Neural cell (in vitro differentiated cells): ENCODE measurements at regions not wholly inside any gene's neighbourhood (a gene's known extent, or its start where the extent isn't known, plus 50 kb on each side); places are given as distances from the start of the nearest gene placed in this dataset.

Experiments
- H2AFZ ChIP-seq: fragments of 200-600, 300-800 bp; sonication (generic), shearing (Covaris generic); 2 replicates; pipeline ENCODE4 v1.6.0; 2014; ENCODE audit warnings: low read depth, mild to moderate bottlenecking, antibody characterized with exemption, low read length, moderate library complexity
- H3F3A ChIP-seq: fragments of 200-600 bp; shearing (Covaris generic); 2 replicates; pipeline ENCODE4 v1.6.1; 2016; ENCODE audit warnings: mild to moderate bottlenecking, moderate library complexity, mixed read lengths, antibody characterized with exemption, low read length; ENCODE audit not compliant: insufficient read depth, poor library complexity, severe bottlenecking
- H3K27ac ChIP-seq: fragments of 200-600, 300-800 bp; sonication (generic), shearing (Covaris generic); 2 replicates; pipeline ENCODE4 v1.5.1; 2014; ENCODE audit warnings: mild to moderate bottlenecking, low read length, moderate library complexity
- H3K27me3 ChIP-seq: fragments of 300-800, 200-600 bp; sonication (generic), shearing (Covaris generic); 2 replicates; pipeline ENCODE4 v1.6.0; 2014; ENCODE audit warnings: mild to moderate bottlenecking, low read depth, low read length, moderate library complexity; ENCODE audit not compliant: insufficient read depth
- H3K36me3 ChIP-seq: fragments of 300-800, 200-600 bp; sonication (generic), shearing (Covaris generic); 2 replicates; pipeline ENCODE4 v1.5.1; 2014; ENCODE audit warnings: mild to moderate bottlenecking, antibody characterized with exemption, low read length, moderate library complexity; ENCODE audit not compliant: insufficient read depth
- H3K4me2 ChIP-seq: fragments of 300-800, 200-600 bp; sonication (generic), shearing (Covaris generic); 2 replicates; pipeline ENCODE4 v1.6.0; 2014; ENCODE audit warnings: mild to moderate bottlenecking, low read length
- H3K4me3 ChIP-seq: fragments of 300-800, 200-600 bp; sonication (generic), shearing (Covaris generic); 2 replicates; pipeline ENCODE4 v1.5.1; 2014; ENCODE audit warnings: mild to moderate bottlenecking, low read length, moderate library complexity
- H3K79me2 ChIP-seq: fragments of 200-600 bp; shearing (Covaris generic); replicated peaks from 2 replicates; pipeline ENCODE4 v1.6.0; 2014; ENCODE audit warnings: mild to moderate bottlenecking, low read length, moderate library complexity; ENCODE audit not compliant: insufficient read depth
- H3K9ac ChIP-seq: fragments of 300-800, 200-600 bp; sonication (generic), shearing (Covaris generic); 2 replicates; pipeline ENCODE4 v1.6.1; 2016; ENCODE audit warnings: mild to moderate bottlenecking, low read length, mixed read lengths
- H3K9me2 ChIP-seq: fragments of 200-600 bp; shearing (Covaris generic); 2 replicates; pipeline ENCODE4 v1.6.1; 2016; ENCODE audit warnings: mild to moderate bottlenecking, low read length, mixed read lengths; ENCODE audit not compliant: insufficient read depth
- H3K9me3 ChIP-seq: fragments of 200-600, 300-800 bp; sonication (generic), shearing (Covaris generic); 2 replicates; pipeline ENCODE4 v1.6.1; 2016; ENCODE audit warnings: mild to moderate bottlenecking, mixed run types, low read length, moderate library complexity, mixed read lengths
- H4K20me1 ChIP-seq: fragments of 200-600 bp; shearing (Covaris generic); 2 replicates; pipeline ENCODE4 v1.6.1; 2016; ENCODE audit warnings: mild to moderate bottlenecking, mixed run types; ENCODE audit not compliant: insufficient read depth
- EP300 ChIP-seq: fragments of 450-650 bp; conservative IDR thresholded peaks from 2 replicates; pipeline ENCODE4 v1.6.1; 2014; ENCODE audit warnings: antibody characterized with exemption, mild to moderate bottlenecking, moderate library complexity; ENCODE audit not compliant: poor library complexity, severe bottlenecking
- EZH2 ChIP-seq: fragments of 200-600, 300-800 bp; shearing (Covaris generic), sonication (generic); IDR thresholded peaks from 2 replicates; pipeline ENCODE4 v1.6.1; 2014; ENCODE audit warnings: antibody characterized with exemption, low read length, borderline replicate concordance, mild to moderate bottlenecking; ENCODE audit not compliant: insufficient read depth, poor library complexity, severe bottlenecking
- MXI1 ChIP-seq: fragments of 450-650 bp; conservative IDR thresholded peaks from 2 replicates; pipeline ENCODE4 v1.6.1; 2014; ENCODE audit warnings: antibody characterized with exemption, mild to moderate bottlenecking; ENCODE audit not compliant: poor library complexity, severe bottlenecking
- POLR2AphosphoS5 ChIP-seq: IDR thresholded peaks from 2 replicates; pipeline ENCODE4 v1.6.1; 2012
- RAD21 ChIP-seq: fragments of 450-650 bp; conservative IDR thresholded peaks from 2 replicates; pipeline ENCODE4 v1.6.1; 2014; ENCODE audit warnings: antibody characterized with exemption, mild to moderate bottlenecking, moderate library complexity
- SMC3 ChIP-seq: fragments of 450-650 bp; conservative IDR thresholded peaks from 2 replicates; pipeline ENCODE4 v1.6.1; 2014; ENCODE audit warnings: antibody characterized with exemption, mild to moderate bottlenecking, moderate library complexity; ENCODE audit not compliant: poor library complexity
- TAF1 ChIP-seq: IDR thresholded peaks from 2 replicates; pipeline ENCODE4 v1.6.1; 2012; ENCODE audit warnings: low read depth
- TF ChIP-seq, protein P1 (sequence below): fragments of 450-650 bp; IDR thresholded peaks from 2 replicates; pipeline ENCODE4 v1.5.1; 2014; ENCODE audit warnings: antibody characterized with exemption, mild to moderate bottlenecking, moderate library complexity; ENCODE audit not compliant: poor library complexity, severe bottlenecking
- TF ChIP-seq, protein P2 (sequence below): IDR thresholded peaks from 2 replicates; pipeline ENCODE4 v1.6.1; 2012; ENCODE audit warnings: borderline replicate concordance

- no peak overlapping the region for H2AFZ ChIP-seq
- H3F3A ChIP-seq = no peaks in the 10 kb centered on the region
- TF ChIP-seq, protein P1, sequence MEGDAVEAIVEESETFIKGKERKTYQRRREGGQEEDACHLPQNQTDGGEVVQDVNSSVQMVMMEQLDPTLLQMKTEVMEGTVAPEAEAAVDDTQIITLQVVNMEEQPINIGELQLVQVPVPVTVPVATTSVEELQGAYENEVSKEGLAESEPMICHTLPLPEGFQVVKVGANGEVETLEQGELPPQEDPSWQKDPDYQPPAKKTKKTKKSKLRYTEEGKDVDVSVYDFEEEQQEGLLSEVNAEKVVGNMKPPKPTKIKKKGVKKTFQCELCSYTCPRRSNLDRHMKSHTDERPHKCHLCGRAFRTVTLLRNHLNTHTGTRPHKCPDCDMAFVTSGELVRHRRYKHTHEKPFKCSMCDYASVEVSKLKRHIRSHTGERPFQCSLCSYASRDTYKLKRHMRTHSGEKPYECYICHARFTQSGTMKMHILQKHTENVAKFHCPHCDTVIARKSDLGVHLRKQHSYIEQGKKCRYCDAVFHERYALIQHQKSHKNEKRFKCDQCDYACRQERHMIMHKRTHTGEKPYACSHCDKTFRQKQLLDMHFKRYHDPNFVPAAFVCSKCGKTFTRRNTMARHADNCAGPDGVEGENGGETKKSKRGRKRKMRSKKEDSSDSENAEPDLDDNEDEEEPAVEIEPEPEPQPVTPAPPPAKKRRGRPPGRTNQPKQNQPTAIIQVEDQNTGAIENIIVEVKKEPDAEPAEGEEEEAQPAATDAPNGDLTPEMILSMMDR = no peak
- TF ChIP-seq SMC3 (no peak), TAF1 (no peak), POLR2AphosphoS5 (no peak), MXI1 (no peak), EZH2 (no peak), EP300 (no peak), RAD21 (no peak)
- TF ChIP-seq, protein P2, sequence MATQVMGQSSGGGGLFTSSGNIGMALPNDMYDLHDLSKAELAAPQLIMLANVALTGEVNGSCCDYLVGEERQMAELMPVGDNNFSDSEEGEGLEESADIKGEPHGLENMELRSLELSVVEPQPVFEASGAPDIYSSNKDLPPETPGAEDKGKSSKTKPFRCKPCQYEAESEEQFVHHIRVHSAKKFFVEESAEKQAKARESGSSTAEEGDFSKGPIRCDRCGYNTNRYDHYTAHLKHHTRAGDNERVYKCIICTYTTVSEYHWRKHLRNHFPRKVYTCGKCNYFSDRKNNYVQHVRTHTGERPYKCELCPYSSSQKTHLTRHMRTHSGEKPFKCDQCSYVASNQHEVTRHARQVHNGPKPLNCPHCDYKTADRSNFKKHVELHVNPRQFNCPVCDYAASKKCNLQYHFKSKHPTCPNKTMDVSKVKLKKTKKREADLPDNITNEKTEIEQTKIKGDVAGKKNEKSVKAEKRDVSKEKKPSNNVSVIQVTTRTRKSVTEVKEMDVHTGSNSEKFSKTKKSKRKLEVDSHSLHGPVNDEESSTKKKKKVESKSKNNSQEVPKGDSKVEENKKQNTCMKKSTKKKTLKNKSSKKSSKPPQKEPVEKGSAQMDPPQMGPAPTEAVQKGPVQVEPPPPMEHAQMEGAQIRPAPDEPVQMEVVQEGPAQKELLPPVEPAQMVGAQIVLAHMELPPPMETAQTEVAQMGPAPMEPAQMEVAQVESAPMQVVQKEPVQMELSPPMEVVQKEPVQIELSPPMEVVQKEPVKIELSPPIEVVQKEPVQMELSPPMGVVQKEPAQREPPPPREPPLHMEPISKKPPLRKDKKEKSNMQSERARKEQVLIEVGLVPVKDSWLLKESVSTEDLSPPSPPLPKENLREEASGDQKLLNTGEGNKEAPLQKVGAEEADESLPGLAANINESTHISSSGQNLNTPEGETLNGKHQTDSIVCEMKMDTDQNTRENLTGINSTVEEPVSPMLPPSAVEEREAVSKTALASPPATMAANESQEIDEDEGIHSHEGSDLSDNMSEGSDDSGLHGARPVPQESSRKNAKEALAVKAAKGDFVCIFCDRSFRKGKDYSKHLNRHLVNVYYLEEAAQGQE = no peak
Observed at GRCh38 chr13:89701913-89702312, 1645.6 kb upstream of the MIR17HG start.

DNA sequence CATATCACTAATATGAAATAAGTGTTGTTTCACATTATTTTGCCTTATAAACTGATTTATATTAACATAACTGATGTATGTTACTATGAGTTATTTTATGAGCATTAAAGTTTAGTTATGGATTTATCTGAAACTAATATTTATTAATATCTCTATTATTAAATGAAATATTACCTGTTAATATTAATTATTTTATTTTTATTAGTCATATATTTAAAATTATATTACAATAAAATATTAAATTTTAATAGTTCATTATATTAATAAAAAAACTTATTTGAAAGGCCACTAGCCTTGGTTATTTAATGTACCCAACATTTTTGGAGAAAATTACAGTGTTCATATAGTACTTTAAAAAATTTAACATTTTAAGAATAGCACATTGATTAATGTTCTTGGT, 1643.4 kb upstream of the MIR17HG start:
- Histone ChIP-seq H3K79me2 (no peaks in the 10 kb centered on the region), H3K9ac (no peak overlapping the region), H3F3A (no peaks in the 10 kb centered on the region), H3K27ac (no peak overlapping the region), H3K4me3 (no peak overlapping the region), H3K4me2 (no peak overlapping the region), H3K27me3 (no peaks in the 10 kb centered on the region), H2AFZ (no peak overlapping the region), H3K36me3 (no peaks in the 10 kb centered on the region), H4K20me1 (no peaks in the 10 kb centered on the region), H3K9me2 (no peaks in the 10 kb centered on the region), H3K9me3 (no peaks in the 10 kb centered on the region)
- TF ChIP-seq TAF1 = no peak
- no peak for TF ChIP-seq POLR2AphosphoS5
- no peak for TF ChIP-seq MXI1
- TF ChIP-seq, protein P2 = no peak
- TF ChIP-seq EZH2 = no peak
- TF ChIP-seq EP300 = no peak
- TF ChIP-seq, protein P1 = no peak
- TF ChIP-seq SMC3 = no peak
- TF ChIP-seq RAD21 = no peak

More at GRCh38 chr13:89701913-89702312, 1645.6 kb upstream of the MIR17HG start:
- H3K4me3 ChIP-seq = no peak overlapping the region
- no peaks in the 10 kb centered on the region for H3K27me3 ChIP-seq
- no peaks in the 10 kb centered on the region for H4K20me1 ChIP-seq
- H3K9me3 ChIP-seq = no peaks in the 10 kb centered on the region
- H3K36me3 ChIP-seq = no peaks in the 10 kb centered on the region
- no peaks in the 10 kb centered on the region for H3K79me2 ChIP-seq
- no peak overlapping the region for H3K9ac ChIP-seq
- H3K27ac ChIP-seq = no peak overlapping the region
- no peaks in the 10 kb centered on the region for H3K9me2 ChIP-seq
- no peak overlapping the region for H3K4me2 ChIP-seq
